Epithelial cell of esophagus (primary cell): ENCODE measurements at regions not wholly inside any gene's neighbourhood (a gene's known extent, or its start where the extent isn't known, plus 50 kb on each side); places are given as distances from the start of the nearest gene placed in this dataset.

Experiments used
- DNase-seq: peaks from one replicate; pipeline ENCODE4 v3.0.0; 2010; ENCODE audit warnings: low read depth
- H3K4me3 ChIP-seq: 2 replicates; pipeline ENCODE4 v1.5.1; 2011; ENCODE audit warnings: mild to moderate bottlenecking, low read length, control low read depth
- TF ChIP-seq, protein P1 (sequence below): IDR thresholded peaks from 2 replicates; pipeline ENCODE4 v1.5.1; 2011; ENCODE audit warnings: low read depth, mild to moderate bottlenecking, low read length, control low read depth, inconsistent platforms; ENCODE audit not compliant: insufficient read depth; ENCODE audit errors: missing control alignments

- TF ChIP-seq, protein P1, sequence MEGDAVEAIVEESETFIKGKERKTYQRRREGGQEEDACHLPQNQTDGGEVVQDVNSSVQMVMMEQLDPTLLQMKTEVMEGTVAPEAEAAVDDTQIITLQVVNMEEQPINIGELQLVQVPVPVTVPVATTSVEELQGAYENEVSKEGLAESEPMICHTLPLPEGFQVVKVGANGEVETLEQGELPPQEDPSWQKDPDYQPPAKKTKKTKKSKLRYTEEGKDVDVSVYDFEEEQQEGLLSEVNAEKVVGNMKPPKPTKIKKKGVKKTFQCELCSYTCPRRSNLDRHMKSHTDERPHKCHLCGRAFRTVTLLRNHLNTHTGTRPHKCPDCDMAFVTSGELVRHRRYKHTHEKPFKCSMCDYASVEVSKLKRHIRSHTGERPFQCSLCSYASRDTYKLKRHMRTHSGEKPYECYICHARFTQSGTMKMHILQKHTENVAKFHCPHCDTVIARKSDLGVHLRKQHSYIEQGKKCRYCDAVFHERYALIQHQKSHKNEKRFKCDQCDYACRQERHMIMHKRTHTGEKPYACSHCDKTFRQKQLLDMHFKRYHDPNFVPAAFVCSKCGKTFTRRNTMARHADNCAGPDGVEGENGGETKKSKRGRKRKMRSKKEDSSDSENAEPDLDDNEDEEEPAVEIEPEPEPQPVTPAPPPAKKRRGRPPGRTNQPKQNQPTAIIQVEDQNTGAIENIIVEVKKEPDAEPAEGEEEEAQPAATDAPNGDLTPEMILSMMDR, result no peak
- no peak for DNase-seq
- no peak overlapping the region for H3K4me3 ChIP-seq
These were observed 645.4 kb upstream of the SORCS1 start for GRCh38 chr10:107809889-107810288.

DNA sequence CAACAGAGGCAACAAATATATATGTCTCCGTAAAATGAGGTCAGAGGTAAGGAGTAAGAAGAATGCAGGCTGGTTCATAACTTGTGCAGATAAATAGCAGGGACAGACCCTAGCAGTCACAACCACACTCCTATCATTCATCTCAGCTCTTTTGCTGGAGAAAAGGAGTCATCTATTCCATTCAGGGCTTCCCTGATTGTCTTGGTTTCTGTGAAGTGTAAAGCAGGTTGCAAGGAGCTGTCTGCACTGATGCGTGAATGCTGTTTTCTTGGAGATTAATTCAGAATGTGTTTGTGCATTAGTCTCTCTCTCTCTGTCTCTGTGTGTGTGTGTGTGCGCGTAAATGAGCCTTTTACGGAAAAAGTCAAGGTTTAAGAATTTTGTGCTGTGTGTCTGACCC lies 643.3 kb upstream of the SORCS1 start:
- TF ChIP-seq, protein P1, result no peak
- no peak for DNase-seq
- H3K4me3 ChIP-seq, result no peak overlapping the region

DNA sequence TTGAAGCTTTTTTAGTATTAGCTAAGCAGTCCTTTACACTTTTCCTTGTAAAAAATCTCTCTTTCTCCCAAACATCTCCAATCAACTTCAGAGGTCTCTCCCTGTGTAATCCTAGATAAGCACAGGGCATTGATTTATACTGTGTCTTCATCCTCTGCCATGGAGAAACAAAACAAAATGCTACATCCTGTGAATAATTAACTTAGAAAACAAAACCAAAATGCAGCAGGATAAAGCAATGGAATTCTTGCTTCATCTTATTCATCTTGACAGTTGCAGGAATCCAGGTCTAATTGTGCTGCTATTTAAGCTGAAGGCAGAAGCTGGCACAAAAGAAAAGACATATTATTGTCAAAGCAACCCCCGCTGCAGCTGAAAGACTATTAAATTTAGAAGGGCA lies 641.5 kb upstream of the SORCS1 start:
- no peak overlapping the region for H3K4me3 ChIP-seq
- TF ChIP-seq, protein P1, result no peak
- no peak for DNase-seq

DNA sequence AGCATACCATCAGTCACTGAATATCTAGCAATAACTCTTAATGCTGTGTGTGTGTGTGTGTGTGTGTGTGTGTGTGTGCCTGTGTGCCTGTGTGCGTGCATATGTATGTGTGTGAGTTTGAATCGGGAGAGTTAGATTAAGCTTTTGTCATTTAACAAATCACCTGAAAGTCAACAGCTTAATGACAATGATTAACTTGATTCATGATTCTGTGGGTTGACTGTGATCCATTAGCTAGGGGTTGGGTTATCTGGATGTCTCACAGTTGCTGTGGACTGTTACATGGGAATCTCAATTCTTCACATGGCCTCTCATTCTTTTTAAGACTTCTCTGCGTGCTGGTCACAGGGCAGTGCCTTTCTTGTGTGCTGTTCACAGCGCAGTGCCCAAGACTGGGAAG lies 639.0 kb upstream of the SORCS1 start:
- TF ChIP-seq, protein P1, result no peak
- DNase-seq, result no peak
- H3K4me3 ChIP-seq, result no peak overlapping the region

DNA sequence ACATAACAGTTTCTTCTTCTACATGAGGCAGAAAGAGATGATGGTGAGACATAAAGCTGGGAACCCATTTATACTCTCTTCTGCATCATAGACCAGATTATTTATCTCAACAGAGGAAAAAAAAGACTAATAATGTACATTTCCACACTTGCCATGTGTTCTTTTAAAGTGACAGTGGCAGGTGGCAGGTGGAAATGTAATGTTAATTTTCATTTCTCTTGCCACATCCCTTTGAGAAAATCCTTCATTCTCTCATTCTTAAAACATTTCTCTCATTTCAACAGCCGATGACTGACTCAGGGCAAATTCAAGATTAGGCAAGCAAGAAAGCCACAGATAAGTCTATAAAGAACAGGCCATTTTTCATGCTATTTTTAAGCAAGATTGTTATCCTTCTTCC lies 635.6 kb upstream of the SORCS1 start:
- no peak for DNase-seq
- no peak overlapping the region for H3K4me3 ChIP-seq
- TF ChIP-seq, protein P1, result no peak

DNA sequence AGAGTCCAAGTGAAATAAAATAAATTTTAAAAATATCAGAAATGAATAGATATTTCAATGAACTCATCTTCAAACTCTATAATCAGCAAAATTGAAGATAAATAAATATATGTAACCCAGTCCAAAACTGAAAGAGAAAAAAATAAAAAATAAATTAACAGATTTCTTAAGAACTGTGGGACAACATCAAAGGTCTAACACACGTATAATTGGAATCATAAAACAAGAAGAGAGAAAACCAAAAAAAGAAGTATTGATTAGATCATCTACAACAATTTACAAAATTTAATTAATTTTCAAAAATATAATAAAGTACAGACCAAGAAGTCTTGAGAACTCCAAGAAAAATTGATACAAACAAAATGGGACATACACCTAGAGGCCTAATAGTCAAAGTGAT lies 625.8 kb upstream of the SORCS1 start:
- TF ChIP-seq, protein P1, result no peak
- no peak overlapping the region for H3K4me3 ChIP-seq
- no peak for DNase-seq

DNA sequence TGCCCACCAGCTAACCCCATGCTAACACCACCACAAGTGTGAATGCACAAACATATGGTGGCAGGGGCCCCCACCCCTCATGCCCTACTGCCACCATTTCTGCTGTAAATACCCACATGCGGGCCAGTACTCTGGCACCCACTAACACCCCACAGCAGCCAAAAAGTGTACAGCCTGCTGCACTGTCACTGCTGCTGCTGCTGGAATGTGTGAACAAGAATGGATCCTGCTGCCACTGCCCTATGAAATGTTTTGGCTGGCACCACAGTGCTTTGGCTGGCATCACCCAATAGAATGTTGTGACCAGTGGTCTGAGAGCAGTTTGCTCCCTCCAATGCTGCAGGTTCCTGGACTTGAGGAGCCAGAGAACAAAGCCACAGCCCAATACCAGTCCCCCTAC lies 606.6 kb upstream of the SORCS1 start:
- TF ChIP-seq, protein P1, result no peak

More for the DNA sequence above, 606.6 kb upstream of the SORCS1 start:
- no peak for DNase-seq
- no peak overlapping the region for H3K4me3 ChIP-seq
